GM12873 (cell line): ENCODE measurements at regions not wholly inside any gene's neighbourhood (a gene's known extent, or its start where the extent isn't known, plus 50 kb on each side); places are given as distances from the start of the nearest gene placed in this dataset.

Source experiments
- CTCF ChIP-seq: IDR thresholded peaks from 2 replicates; pipeline ENCODE4 v1.5.1; 2012; ENCODE audit warnings: low read depth, mild to moderate bottlenecking, moderate library complexity, low read length, control low read depth; ENCODE audit not compliant: insufficient read depth; ENCODE audit errors: missing control alignments

- no peak for TF ChIP-seq CTCF
Measured at GRCh38 chr10:62715383-62715782, 89.1 kb upstream of the ADO start.

DNA sequence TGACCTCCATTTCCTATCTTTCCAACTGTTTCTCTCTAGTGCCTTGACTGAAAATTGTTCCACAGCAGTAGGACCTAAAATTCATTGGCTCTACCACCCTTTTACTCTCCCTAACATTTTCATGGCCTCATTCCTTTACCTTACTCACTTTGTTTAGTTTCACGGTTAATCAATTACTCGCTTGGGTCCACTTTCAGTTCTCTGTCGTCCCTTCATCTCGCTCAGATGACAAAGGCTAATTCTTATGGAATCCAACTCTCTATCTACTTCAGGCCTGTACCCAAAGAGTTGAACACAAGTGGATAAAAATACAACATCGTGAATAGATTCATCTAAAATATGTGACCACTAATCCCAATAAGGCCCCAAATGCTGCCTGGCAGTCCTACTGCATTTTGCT, 85.9 kb upstream of the ADO start:
- no peak for TF ChIP-seq CTCF

- no peak for TF ChIP-seq CTCF
Measured at GRCh38 chr10:62719061-62719460, 85.5 kb upstream of the ADO start.

DNA sequence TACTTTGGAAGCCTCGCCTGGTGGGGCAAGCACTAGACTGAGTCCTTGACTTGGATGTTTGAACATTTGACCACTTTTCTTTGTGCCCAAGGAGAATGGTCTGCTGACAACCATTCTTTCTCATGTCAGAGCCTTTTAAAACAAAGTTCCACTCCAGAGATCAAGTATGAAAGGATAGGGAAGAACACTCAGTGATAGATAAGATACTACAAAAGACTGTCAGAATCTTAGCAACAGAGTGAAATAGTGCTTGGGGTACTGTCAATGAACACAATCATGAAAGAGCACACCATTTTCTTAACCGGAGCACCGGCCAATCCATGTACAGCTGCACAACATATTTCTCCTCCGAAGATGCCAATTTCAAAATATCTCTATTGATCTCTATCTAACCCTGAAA, 82.8 kb upstream of the ADO start:
- no peak for TF ChIP-seq CTCF

GRCh38 chr10:62723375-62723774, 81.1 kb upstream of the ADO start:
- no peak for TF ChIP-seq CTCF

- no peak for TF ChIP-seq CTCF
Measured at GRCh38 chr10:62724465-62724864, 80.1 kb upstream of the ADO start.

DNA sequence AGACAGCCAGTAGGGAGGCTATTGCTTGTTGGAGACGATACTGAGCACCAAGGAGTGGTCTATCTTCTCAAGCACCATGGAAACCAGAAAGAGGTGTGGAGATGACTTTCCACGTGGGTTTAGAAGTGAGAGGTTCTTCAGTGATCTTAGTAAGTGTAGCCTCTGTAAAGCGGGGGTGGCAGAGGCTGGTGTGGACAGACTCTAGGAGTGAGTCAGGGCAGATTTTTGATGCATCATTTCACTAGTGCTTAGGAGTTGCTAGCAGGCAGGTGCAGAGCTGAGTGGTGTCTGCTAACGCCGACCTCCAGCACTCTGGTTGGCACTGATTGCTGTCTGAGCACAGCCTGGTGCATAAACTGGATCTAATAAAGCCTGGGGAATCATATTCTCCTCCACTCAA, 78.4 kb upstream of the ADO start:
- TF ChIP-seq CTCF: no peak

DNA sequence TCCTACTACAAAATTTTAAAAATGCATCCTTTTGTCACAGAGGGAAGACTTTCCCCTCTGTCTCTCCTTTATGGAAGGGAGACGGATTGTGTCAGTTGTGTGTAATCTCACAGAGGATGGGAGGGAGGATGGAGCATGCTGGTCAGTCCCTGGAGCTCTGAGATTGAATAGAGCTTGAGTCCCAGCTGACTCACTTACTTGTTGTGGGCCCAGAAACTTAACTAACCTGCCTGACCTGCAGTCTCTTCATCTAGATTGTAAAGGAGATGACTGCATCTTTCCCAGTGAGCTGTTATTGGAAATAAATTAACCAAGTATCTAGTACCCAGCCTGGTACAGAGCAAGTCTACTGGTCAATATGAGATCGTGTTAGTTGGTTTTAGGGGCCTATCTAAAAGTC, 77.9 kb upstream of the ADO start:
- TF ChIP-seq CTCF: no peak
